ENCODE measurements at regions not wholly inside any gene's neighbourhood (a gene's known extent, or its start where the extent isn't known, plus 50 kb on each side); places are given as distances from the start of the nearest gene placed in this dataset.

- peak; percentile 95 for ATAC-seq
- peak overlapping the region; percentile 6; the same call in 1 of the 2 replicates for H2AFZ ChIP-seq (ENCODE audit: low read depth, low read length)
- in situ Hi-C loops (cut with MboI) = loop anchor here (25.0 kb wide), 1 partner anchor 366 kb away; the partner anchor contains the start of genes CENPO and PTRHD1
- no peak for TF ChIP-seq ZNF232 (CRISPR knock-in tag; IDR thresholded peaks at IDR 0.05)
- TF ChIP-seq ATF3 (IDR thresholded peaks at IDR 0.05) = no peak
- no peak for TF ChIP-seq ATF3 (CRISPR knock-in tag; conservative IDR thresholded peaks at IDR 0.05)
- TF ChIP-seq JUNB (CRISPR knock-in tag; conservative IDR thresholded peaks at IDR 0.05) = no peak
- no peak for TF ChIP-seq ZNF639 (CRISPR knock-in tag; conservative IDR thresholded peaks at IDR 0.05 in 1 of 2, IDR thresholded peaks at IDR 0.05 in 1 of 2)
- 0 out of 2 replicates have a peak, but pooled peaks have one; percentile 18 for TF ChIP-seq GABPB1 (CRISPR knock-in tag; IDR thresholded peaks at IDR 0.05)
- TF ChIP-seq NEUROD1 (IDR thresholded peaks at IDR 0.05; ENCODE audit: borderline replicate concordance, low read depth, low read length, partially characterized antibody) = no peak
- TF ChIP-seq BRD9 (IDR thresholded peaks at IDR 0.05; ENCODE audit: low read depth, partially characterized antibody) = no peak
- peak; percentile 20; the same call in 1 of the 2 replicates for TF ChIP-seq STAG1 (CRISPR knock-in tag; IDR thresholded peaks at IDR 0.05; ENCODE audit: borderline replicate concordance)
- no peak for TF ChIP-seq CREB3L1 (IDR thresholded peaks at IDR 0.05; ENCODE audit: borderline replicate concordance, low read depth)
- peak; percentile 69 for TF ChIP-seq CC2D1A (IDR thresholded peaks at IDR 0.05)
- peak; percentile 89 to 94 for TF ChIP-seq RAD21 (CRISPR knock-in tag; conservative IDR thresholded peaks at IDR 0.05 in 1 of 2, IDR thresholded peaks at IDR 0.05 in 1 of 2)
- TF ChIP-seq ARID2 (IDR thresholded peaks at IDR 0.05) = peak; percentile 73; the same call in 1 of the 2 replicates
- peak; percentile 13; the same call in 1 of the 2 replicates for TF ChIP-seq ZKSCAN1 (IDR thresholded peaks at IDR 0.05; ENCODE audit: low read depth, low read length)
- no peak for TF ChIP-seq ZNF184 (CRISPR knock-in tag; IDR thresholded peaks at IDR 0.05)
- TF ChIP-seq NRF1 (conservative IDR thresholded peaks at IDR 0.05 in 1 of 2, IDR thresholded peaks at IDR 0.05 in 1 of 2) = no peak
- no peak for TF ChIP-seq BRF1 (IDR thresholded peaks at IDR 0.05; ENCODE audit: borderline replicate concordance, extremely low read depth, insufficient read length)
- no peak for TF ChIP-seq FOXJ3 (CRISPR knock-in tag; IDR thresholded peaks at IDR 0.05)
- 0 out of 4 replicates have a peak, but pooled peaks of 1 of the 2 experiments have one; percentile 26 for TF ChIP-seq ARNT (IDR thresholded peaks at IDR 0.05)
Measured at GRCh38 chr2:24421668-24422067, 61.3 kb upstream of the ITSN2 start.

More at GRCh38 chr2:24421668-24422067, 61.3 kb upstream of the ITSN2 start:
- CTCF ChIA-PET (ENCODE audit: low intra/inter-chr PET ratio) = interaction anchor here (0.6 to 0.9 kb wide), 2 partner anchors 404 to 406 kb away, joined by 3 read pairs; no protein-coding TSS in a partner anchor
- 22% methylated on average over 4 of the region's 4 CpGs for WGBS (ENCODE audit: insufficient coverage, low coverage, missing lambda C conversion rate)
- Histone ChIP-seq H3K4me1 (replicated peaks in 1 of 2; ENCODE audit: control insufficient read depth in 2 of 2, insufficient read depth in 2 of 2, low read length in 2 of 2) (peaks cover 3 to 4% of the 10 kb centered on the region in 2 experiments; a peak in 3 of 5 replicates), H3K79me2 (ENCODE audit: control insufficient read depth, insufficient read depth, low read length) (no peaks in the 10 kb centered on the region), H3K4me3 (no peak overlapping the region), H3K4me2 (ENCODE audit: insufficient read depth, low read length) (peak overlapping the region; percentile 49), H3K36me3 (ENCODE audit: control insufficient read depth, insufficient read depth, low read length) (no peaks in the 10 kb centered on the region), H3K9ac (ENCODE audit: insufficient read depth in 1 of 2, low read depth in 2 of 2, low read length in 2 of 2) (no peak overlapping the region; a peak in 1 of 4 replicates), H3K9me1 (ENCODE audit: control insufficient read depth, insufficient read depth, low read length) (no peaks in the 10 kb centered on the region), H4K20me1 (replicated peaks; ENCODE audit: control insufficient read depth, insufficient read depth, low read length) (no peaks in the 10 kb centered on the region), H3K27me3 (ENCODE audit: control insufficient read depth in 2 of 2, insufficient read depth in 2 of 2, low read length in 2 of 2) (no peaks in the 10 kb centered on the region), H3K9me3 (replicated peaks; ENCODE audit: control insufficient read depth, insufficient read depth, low read depth, low read length) (no peaks in the 10 kb centered on the region), H3K27ac (ENCODE audit: extremely low read depth, low read depth, low read length) (no peak overlapping the region; the same call in 2 of the 3 replicates)
- BruUV-seq (replicated peaks) = no TSS peak
- POLR2A ChIA-PET = interaction anchor here (3.3 kb wide), 1 partner anchor 11 kb away, joined by 13 read pairs; no protein-coding TSS in a partner anchor
- intact Hi-C loops (cut with micrococcal nuclease) = loop anchor here (1.0 to 5.0 kb wide), 5 partner anchors 56 to 406 kb away; partner anchors contain the start of gene NCOA1
- DNase-seq (ENCODE audit: extremely low read depth in 1 of 4, low spot score in 3 of 4) (peak; percentile 14 to 81 (median 37)), FAIRE-seq (peak; percentile 94)

Data from K562 (cell line).